ENCODE measurements at regions not wholly inside any gene's neighbourhood (a gene's known extent, or its start where the extent isn't known, plus 50 kb on each side); places are given as distances from the start of the nearest gene placed in this dataset.

DNA sequence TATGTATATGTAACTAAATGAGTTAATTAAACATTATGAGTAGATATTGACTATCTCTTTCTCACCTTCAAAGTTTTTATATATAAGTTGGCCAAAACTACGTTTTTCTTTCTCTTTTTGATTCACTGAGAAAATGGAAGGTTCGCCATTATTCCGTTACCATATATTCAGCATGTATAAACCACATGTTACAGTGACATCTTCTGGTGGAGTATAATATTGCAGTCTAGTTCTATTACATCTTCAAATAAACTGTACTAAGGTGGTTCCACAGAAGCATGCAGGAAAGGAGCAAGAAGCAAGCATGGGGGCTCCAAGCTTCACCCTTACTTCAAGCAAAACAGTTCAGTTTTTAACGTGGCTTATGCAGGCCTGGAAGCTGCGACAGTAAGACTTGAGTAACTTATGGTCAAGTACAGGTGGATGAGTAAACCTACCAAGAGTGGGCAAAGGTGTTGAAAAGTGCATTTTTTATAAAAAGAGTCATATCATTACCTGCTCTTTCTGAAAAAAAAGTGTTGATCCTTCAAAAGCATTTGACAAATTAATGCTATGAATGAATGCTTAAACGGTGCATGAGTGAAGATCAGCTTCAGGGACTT lies 129.8 kb upstream of the RAB6C start:
- no peak overlapping the region for H3K4me3 Mint-ChIP-seq (ENCODE audit: unreplicated experiment)
- peaks cover 7% of the 10 kb centered on the region for H3K36me3 Mint-ChIP-seq (ENCODE audit: unreplicated experiment)
- DNase-seq, result no peak

GRCh38 chr2:129857200-129857599 lies 122.3 kb upstream of the RAB6C start:
- H3K4me1 Mint-ChIP-seq (ENCODE audit: low read depth, unreplicated experiment), result no peaks in the 10 kb centered on the region
- H3K4me3 Mint-ChIP-seq (ENCODE audit: unreplicated experiment), result no peak overlapping the region
- TF ChIP-seq, protein P1, sequence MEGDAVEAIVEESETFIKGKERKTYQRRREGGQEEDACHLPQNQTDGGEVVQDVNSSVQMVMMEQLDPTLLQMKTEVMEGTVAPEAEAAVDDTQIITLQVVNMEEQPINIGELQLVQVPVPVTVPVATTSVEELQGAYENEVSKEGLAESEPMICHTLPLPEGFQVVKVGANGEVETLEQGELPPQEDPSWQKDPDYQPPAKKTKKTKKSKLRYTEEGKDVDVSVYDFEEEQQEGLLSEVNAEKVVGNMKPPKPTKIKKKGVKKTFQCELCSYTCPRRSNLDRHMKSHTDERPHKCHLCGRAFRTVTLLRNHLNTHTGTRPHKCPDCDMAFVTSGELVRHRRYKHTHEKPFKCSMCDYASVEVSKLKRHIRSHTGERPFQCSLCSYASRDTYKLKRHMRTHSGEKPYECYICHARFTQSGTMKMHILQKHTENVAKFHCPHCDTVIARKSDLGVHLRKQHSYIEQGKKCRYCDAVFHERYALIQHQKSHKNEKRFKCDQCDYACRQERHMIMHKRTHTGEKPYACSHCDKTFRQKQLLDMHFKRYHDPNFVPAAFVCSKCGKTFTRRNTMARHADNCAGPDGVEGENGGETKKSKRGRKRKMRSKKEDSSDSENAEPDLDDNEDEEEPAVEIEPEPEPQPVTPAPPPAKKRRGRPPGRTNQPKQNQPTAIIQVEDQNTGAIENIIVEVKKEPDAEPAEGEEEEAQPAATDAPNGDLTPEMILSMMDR (IDR thresholded peaks at IDR 0.05; ENCODE audit: partially characterized antibody, unreplicated experiment), result no peak
- peaks cover under 1% of the 10 kb centered on the region for H3K9me3 Mint-ChIP-seq (ENCODE audit: unreplicated experiment)
- no peak overlapping the region for H3K27ac Mint-ChIP-seq (ENCODE audit: unreplicated experiment)
- peaks cover 6% of the 10 kb centered on the region for H3K36me3 Mint-ChIP-seq (ENCODE audit: unreplicated experiment)
- H3K27me3 Mint-ChIP-seq (ENCODE audit: unreplicated experiment), result peaks cover 3% of the 10 kb centered on the region
- no peak for DNase-seq

More for the DNA sequence above, 129.8 kb upstream of the RAB6C start:
- TF ChIP-seq, protein P1 (IDR thresholded peaks at IDR 0.05; ENCODE audit: partially characterized antibody, unreplicated experiment), result peak; percentile 82
- Mint-ChIP-seq H3K4me1 (ENCODE audit: low read depth, unreplicated experiment) (peaks cover 2% of the 10 kb centered on the region), H3K27ac (ENCODE audit: unreplicated experiment) (no peak overlapping the region), H3K9me3 (ENCODE audit: unreplicated experiment) (peaks cover 2% of the 10 kb centered on the region), H3K27me3 (ENCODE audit: unreplicated experiment) (peaks cover 5% of the 10 kb centered on the region)

DNA sequence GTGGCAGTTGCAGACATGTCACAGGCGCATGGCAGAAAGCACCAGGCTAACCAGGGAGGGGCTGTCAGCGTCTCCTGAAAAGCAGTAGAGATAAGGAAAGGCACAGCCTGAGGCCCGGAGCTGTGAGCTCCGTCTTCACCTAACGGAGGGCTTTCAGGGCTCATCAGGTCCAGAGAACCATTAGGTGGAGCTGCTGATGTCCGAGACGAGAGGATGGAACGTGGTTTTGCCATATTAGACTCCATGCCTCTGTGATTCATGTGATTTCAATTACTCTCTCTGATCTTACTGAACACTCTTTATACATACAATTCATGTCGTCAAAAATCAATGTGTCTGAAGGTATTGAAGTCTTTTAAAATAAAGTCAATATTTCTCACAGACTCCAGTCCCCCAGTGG lies 120.3 kb upstream of the RAB6C start:
- peaks cover 4% of the 10 kb centered on the region for H3K9me3 Mint-ChIP-seq (ENCODE audit: unreplicated experiment)
- peaks cover 6% of the 10 kb centered on the region for H3K36me3 Mint-ChIP-seq (ENCODE audit: unreplicated experiment)
- H3K27ac Mint-ChIP-seq (ENCODE audit: unreplicated experiment), result no peak overlapping the region
- H3K4me1 Mint-ChIP-seq (ENCODE audit: low read depth, unreplicated experiment), result no peaks in the 10 kb centered on the region
- DNase-seq, result no peak
- peak overlapping the region; percentile 9 for H3K4me3 Mint-ChIP-seq (ENCODE audit: unreplicated experiment)
- peaks cover 2% of the 10 kb centered on the region for H3K27me3 Mint-ChIP-seq (ENCODE audit: unreplicated experiment)
- TF ChIP-seq, protein P1 (IDR thresholded peaks at IDR 0.05; ENCODE audit: partially characterized antibody, unreplicated experiment), result no peak

DNA sequence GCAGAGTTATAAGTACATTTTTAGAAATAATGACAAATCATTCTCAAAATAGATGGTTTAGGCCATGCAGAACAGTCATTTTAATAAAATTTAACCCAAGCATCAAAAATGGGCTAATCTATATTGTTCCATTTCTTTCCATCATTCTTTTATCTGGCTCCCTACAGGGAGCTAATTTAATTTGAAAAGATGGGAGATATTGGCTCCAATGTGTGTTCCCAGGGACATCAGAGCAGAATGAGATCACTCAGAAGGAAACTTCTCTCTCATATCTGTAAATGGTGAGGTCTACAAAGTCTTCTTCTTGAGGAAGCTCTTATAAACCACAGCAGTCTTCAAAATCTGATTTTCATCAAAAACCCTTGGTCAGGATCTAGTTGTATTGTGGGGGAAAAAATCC lies 119.4 kb upstream of the RAB6C start:
- Mint-ChIP-seq H3K4me1 (ENCODE audit: low read depth, unreplicated experiment) (no peaks in the 10 kb centered on the region), H3K9me3 (ENCODE audit: unreplicated experiment) (peaks cover 4% of the 10 kb centered on the region), H3K4me3 (ENCODE audit: unreplicated experiment) (no peak overlapping the region), H3K27me3 (ENCODE audit: unreplicated experiment) (no peaks in the 10 kb centered on the region), H3K27ac (ENCODE audit: unreplicated experiment) (no peak overlapping the region), H3K36me3 (ENCODE audit: unreplicated experiment) (peaks cover 6% of the 10 kb centered on the region)
- TF ChIP-seq, protein P1 (IDR thresholded peaks at IDR 0.05; ENCODE audit: partially characterized antibody, unreplicated experiment), result no peak
- DNase-seq, result no peak

DNA sequence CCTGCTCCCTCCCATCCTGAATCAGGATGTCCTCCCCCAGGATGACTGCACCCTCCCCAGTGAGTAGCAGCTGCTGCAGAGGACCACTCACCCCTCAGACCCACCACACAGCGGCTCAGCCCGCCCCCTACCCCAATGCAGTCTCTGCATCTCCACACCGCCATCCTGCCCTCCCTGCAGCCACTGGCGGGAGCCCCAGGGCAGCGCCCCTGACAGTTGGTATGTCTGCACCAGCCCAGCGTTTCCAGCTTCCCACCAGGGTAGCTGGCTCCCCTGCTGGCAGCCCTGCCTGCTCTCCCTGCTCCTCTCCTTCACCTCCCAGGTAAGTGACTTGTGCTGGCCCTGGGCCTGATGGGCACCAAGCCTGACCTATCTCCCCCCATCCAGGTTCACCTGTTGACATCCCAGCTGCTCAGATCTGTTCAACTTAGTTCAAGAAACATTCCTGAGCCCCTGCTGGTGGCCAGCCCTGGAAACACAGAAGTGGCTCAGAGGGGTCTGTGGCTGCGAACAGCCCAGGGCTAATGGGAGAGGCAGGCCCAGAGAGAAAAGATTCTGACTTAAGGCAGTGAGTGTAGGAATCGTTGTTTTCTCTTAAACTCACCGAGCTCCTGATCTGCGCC lies 117.7 kb upstream of the RAB6C start:
- no peak overlapping the region for H3K27ac Mint-ChIP-seq (ENCODE audit: unreplicated experiment)
- TF ChIP-seq, protein P1 (IDR thresholded peaks at IDR 0.05; ENCODE audit: partially characterized antibody, unreplicated experiment), result no peak
- no peak for DNase-seq
- H3K27me3 Mint-ChIP-seq (ENCODE audit: unreplicated experiment), result no peaks in the 10 kb centered on the region
- H3K9me3 Mint-ChIP-seq (ENCODE audit: unreplicated experiment), result peaks cover 4% of the 10 kb centered on the region
- H3K4me1 Mint-ChIP-seq (ENCODE audit: low read depth, unreplicated experiment), result no peaks in the 10 kb centered on the region
- peaks cover 4% of the 10 kb centered on the region for H3K36me3 Mint-ChIP-seq (ENCODE audit: unreplicated experiment)
- H3K4me3 Mint-ChIP-seq (ENCODE audit: unreplicated experiment), result no peak overlapping the region

Data from glutamatergic neuron (in vitro differentiated cells).